HFFc6 (cell line): ENCODE measurements at regions not wholly inside any gene's neighbourhood (a gene's known extent, or its start where the extent isn't known, plus 50 kb on each side); places are given as distances from the start of the nearest gene placed in this dataset.

Source experiments
- DNase-seq: peaks from one replicate; pipeline ENCODE4 v3.0.0-alpha.2; 2018
- H3K27ac Mint-ChIP-seq: 2 replicates; pipeline ENCODE4 v1.8.0; 2020; ENCODE audit warnings: mild to moderate bottlenecking, mixed read lengths
- H3K27me3 Mint-ChIP-seq: 2 replicates; pipeline ENCODE4 v1.8.0; 2021; ENCODE audit warnings: mild to moderate bottlenecking, moderate library complexity, mixed read lengths; ENCODE audit not compliant: insufficient read depth
- H3K36me3 Mint-ChIP-seq: 2 replicates; pipeline ENCODE4 v1.8.0; 2021; ENCODE audit warnings: low read depth, mixed read lengths
- H3K4me1 Mint-ChIP-seq: 2 replicates; pipeline ENCODE4 v1.8.0; 2020; ENCODE audit warnings: low read depth, mixed read lengths
- H3K4me3 Mint-ChIP-seq: 2 replicates; pipeline ENCODE4 v1.8.0; 2020; ENCODE audit warnings: mild to moderate bottlenecking, moderate library complexity, mixed read lengths
- H3K9me3 Mint-ChIP-seq: 2 replicates; pipeline ENCODE4 v1.8.0; 2020; ENCODE audit warnings: mild to moderate bottlenecking, mixed read lengths
- TF ChIP-seq, protein P1 (sequence below): fragments of 200-600 bp; sonication (generic); IDR thresholded peaks from 2 replicates; pipeline ENCODE4 v1.5.0; 2021; ENCODE audit warnings: antibody characterized with exemption, mild to moderate bottlenecking

DNA sequence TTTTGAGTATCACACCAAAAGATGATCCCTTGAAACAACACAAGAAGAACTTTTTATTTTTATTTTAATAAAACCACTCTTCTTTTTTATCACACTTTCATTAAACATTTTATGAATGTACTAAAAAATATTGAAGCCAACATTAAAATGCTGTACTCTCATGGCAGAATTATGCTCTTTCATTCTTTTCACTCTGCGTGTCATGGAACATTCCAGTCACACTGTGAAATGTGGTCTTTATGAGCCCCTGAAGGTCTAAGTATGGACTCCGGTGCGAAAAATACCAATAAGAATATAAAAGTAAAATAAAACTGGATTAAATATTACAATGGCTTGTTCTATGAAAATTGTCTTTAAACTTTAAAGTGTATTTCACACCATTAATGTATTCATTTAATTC lies 148.4 kb downstream of the TMEM26 start:
- Mint-ChIP-seq H3K27ac (no peak overlapping the region), H3K27me3 (no peaks in the 10 kb centered on the region; the same call in 1 of the 2 replicates), H3K36me3 (no peaks in the 10 kb centered on the region), H3K4me1 (peaks cover 6% of the 10 kb centered on the region; the same call in 1 of the 2 replicates), H3K4me3 (no peak overlapping the region), H3K9me3 (no peaks in the 10 kb centered on the region)
- DNase-seq = peak; percentile 4
- TF ChIP-seq, protein P1, sequence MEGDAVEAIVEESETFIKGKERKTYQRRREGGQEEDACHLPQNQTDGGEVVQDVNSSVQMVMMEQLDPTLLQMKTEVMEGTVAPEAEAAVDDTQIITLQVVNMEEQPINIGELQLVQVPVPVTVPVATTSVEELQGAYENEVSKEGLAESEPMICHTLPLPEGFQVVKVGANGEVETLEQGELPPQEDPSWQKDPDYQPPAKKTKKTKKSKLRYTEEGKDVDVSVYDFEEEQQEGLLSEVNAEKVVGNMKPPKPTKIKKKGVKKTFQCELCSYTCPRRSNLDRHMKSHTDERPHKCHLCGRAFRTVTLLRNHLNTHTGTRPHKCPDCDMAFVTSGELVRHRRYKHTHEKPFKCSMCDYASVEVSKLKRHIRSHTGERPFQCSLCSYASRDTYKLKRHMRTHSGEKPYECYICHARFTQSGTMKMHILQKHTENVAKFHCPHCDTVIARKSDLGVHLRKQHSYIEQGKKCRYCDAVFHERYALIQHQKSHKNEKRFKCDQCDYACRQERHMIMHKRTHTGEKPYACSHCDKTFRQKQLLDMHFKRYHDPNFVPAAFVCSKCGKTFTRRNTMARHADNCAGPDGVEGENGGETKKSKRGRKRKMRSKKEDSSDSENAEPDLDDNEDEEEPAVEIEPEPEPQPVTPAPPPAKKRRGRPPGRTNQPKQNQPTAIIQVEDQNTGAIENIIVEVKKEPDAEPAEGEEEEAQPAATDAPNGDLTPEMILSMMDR = no peak

DNA sequence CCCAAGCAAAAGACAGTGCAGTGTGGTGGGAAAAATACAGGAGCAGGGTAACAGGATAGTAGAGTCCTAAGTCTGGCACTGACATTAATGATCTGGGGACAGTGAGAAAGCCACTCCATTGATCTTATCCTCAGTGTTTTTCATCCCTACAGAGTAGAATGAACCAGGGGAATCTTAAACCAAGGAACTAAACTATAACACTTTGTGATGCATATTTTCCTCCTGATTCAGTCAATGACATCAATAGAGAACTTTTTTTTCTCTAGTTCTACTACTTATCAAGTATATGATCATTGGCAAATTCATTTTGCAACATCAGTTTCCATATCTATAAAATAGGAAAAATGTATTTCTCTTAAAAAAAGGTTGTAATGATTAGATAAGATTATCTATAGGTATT lies 151.1 kb downstream of the TMEM26 start:
- no peak for DNase-seq
- Mint-ChIP-seq H3K4me1 (peaks cover 6% of the 10 kb centered on the region; the same call in 1 of the 2 replicates), H3K36me3 (no peaks in the 10 kb centered on the region), H3K4me3 (no peak overlapping the region), H3K27me3 (no peaks in the 10 kb centered on the region; the same call in 1 of the 2 replicates), H3K27ac (no peak overlapping the region), H3K9me3 (peaks cover 4% of the 10 kb centered on the region; the same call in 1 of the 2 replicates)
- TF ChIP-seq, protein P1 = no peak

DNA sequence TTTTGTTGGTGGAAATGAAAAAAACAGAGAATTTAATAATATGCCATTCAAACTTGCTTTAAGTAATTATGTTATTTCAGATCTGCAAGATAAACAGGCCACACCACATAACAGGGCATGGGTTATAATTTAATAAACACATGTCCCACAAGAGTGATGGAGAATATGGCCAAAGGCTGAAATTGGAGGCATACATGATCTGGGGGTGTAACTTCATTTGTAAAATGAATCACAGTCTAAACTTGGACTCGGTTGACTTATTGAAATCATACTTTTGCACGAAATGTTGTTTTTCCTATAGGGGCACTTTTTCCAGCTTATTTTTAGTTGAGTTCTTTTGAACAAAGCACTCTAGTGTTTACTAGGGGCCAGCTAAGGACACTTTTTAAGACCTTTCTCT lies 151.6 kb downstream of the TMEM26 start:
- TF ChIP-seq, protein P1 = no peak
- no peak for DNase-seq
- Mint-ChIP-seq H3K4me1 (peaks cover 6% of the 10 kb centered on the region; the same call in 1 of the 2 replicates), H3K4me3 (no peak overlapping the region), H3K27me3 (no peaks in the 10 kb centered on the region; the same call in 1 of the 2 replicates), H3K36me3 (no peaks in the 10 kb centered on the region), H3K9me3 (peaks cover 4% of the 10 kb centered on the region; the same call in 1 of the 2 replicates), H3K27ac (no peak overlapping the region)

DNA sequence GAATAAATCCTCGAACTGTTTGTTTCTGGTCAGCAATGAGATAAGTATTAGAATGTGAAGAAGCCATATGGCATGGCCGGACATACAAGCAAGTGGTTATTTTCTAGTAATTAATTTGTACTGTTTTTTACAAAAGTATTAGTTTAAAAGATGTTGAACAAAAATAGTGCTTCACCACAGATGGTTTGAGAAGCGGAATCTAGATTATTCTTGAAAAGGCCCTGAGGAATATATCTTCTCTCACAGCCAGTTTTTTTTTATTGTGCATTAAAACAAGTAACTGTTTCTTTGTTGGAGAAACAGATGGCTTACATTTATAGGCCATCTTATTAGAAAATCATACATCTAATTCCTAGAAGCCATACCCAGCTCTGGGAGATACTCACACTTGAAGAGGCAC lies 153.3 kb downstream of the TMEM26 start:
- TF ChIP-seq, protein P1 = no peak
- Mint-ChIP-seq H3K27ac (no peak overlapping the region), H3K9me3 (peaks cover 4% of the 10 kb centered on the region; the same call in 1 of the 2 replicates), H3K27me3 (peaks cover 1% of the 10 kb centered on the region; the same call in 1 of the 2 replicates), H3K4me3 (no peak overlapping the region), H3K4me1 (peaks cover 6% of the 10 kb centered on the region; the same call in 1 of the 2 replicates), H3K36me3 (no peaks in the 10 kb centered on the region)
- no peak for DNase-seq

DNA sequence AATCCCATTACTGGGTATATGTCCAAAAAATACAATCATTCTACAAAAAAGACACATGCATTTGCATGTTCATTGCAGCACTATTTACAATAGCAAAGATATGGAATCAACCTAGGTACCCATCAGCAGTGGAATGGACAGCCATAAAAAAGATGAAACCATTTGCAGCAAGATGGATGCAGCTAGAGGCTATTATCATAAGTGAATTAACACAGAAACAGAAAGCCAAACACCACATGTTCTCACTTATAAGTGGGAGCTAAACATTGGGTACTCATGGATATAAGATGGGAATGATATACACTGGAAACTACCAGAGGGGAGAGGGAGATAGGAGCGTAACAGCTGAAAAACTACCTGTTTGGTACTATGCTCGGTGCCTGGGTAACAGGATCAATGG lies 154.0 kb downstream of the TMEM26 start:
- H3K9me3 Mint-ChIP-seq = peaks cover 4% of the 10 kb centered on the region; the same call in 1 of the 2 replicates
- peaks cover 5% of the 10 kb centered on the region for H3K27me3 Mint-ChIP-seq
- H3K27ac Mint-ChIP-seq = no peak overlapping the region
- TF ChIP-seq, protein P1 = no peak
- H3K36me3 Mint-ChIP-seq = no peaks in the 10 kb centered on the region
- no peak overlapping the region for H3K4me3 Mint-ChIP-seq
- H3K4me1 Mint-ChIP-seq = peaks cover 6% of the 10 kb centered on the region; the same call in 1 of the 2 replicates
- DNase-seq = no peak
